ENCODE measurements at regions not wholly inside any gene's neighbourhood (a gene's known extent, or its start where the extent isn't known, plus 50 kb on each side); places are given as distances from the start of the nearest gene placed in this dataset.

DNA sequence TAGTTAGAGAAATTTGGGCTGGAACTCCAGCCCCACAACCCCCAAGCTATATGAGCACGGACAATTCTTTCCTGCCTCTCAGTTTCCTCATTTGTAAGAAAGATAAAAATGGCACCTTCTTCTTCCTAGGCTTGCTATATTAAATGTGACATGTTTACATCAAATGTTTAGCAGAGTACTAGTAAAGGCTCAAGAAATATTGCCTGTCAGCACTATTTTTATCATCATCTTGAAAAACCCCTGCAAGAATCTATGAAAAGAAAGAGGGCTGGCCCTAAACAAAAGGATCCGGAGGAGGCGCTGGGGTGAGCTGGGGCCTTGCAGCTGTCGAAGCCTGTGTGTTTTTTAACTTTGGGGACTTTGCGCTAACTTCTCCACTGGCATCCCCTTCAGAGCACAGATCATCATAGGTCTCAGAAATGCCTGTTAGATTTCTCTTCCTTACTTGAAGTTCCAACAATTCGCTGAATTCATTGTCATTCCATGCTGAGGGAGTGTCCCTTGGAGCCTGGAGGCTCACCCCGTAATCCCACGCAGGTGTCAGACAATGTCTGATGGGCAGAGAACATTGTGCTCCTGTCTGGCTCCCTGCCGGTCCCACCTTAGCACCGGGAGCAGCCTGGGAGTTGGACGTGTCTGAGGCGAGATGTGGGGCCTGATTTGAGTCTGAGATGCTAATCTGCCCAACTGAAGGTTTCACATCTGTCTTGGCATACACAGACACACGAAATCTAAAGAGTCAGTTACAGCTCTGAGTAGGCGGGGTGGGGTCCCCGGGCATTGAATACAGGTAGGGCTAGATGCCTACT is 206.8 kb downstream of the NUAK1 start:
- Histone ChIP-seq H3K4me1 (peaks cover 22% of the 10 kb centered on the region), H3K27ac (no peak overlapping the region), H3K27me3 (no peaks in the 10 kb centered on the region), H3K4me3 (no peak overlapping the region), H3K36me3 (no peaks in the 10 kb centered on the region), H4K20me1 (no peaks in the 10 kb centered on the region), H3K4me2 (no peak overlapping the region), H3K9ac (no peak overlapping the region), H3K9me3 (no peaks in the 10 kb centered on the region)
- TF ChIP-seq Cebpa-rat (IDR thresholded peaks at IDR 0.05): no peak

DNA sequence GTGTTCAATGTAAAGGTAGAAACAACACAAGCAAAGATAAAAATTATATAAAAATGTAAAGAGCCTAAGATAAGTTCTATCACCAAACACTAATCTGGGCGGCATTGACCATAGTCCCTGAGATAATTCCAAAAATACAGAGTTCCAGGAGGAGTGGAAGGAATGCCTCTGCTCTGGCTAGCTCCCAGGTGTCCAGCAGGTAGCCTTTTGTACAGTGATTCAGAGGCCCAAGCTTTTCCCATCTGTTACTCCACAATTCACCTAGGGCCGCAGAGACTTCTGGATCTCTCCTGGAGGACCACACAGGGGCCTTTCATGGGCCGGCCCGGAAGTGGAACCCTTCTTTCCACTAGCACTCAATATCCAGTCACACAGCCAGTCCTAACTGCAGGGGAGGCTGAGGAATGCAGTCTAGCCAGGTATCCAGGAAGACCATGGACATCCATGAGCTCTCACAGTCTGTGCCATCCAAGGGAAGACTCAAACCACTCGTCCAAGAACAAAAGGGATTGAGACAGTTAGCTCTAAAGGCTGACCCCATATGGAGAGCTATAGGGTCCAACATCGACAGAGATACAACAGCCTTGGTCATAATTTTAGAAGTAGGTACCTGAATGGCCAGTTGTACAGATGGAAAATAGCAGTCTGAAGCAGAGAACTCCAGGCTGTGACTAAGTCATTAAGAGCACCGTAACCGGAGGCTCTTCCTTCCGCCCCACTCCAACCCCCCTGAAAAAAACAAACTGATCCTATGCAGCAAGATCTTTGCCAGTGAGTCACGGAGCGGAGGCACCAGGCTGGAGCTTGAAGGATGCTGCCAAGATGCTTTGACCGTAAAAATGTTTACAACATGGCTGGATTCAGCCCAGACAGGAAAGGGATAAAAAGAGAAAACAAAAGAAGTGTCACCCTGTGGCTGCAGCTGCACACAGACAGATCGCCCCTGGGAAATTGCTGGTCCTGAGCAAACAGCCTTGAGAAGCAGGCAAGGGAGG is 204.8 kb downstream of the NUAK1 start:
- Histone ChIP-seq H3K27ac (peak overlapping the region; percentile 35; the same call in 1 of the 2 replicates), H3K4me2 (peak overlapping the region; percentile 43), H3K4me1 (peaks cover 17% of the 10 kb centered on the region), H3K27me3 (no peaks in the 10 kb centered on the region), H3K4me3 (no peak overlapping the region), H4K20me1 (no peaks in the 10 kb centered on the region), H3K36me3 (no peaks in the 10 kb centered on the region), H3K9ac (no peak overlapping the region), H3K9me3 (no peaks in the 10 kb centered on the region)
- TF ChIP-seq Cebpa-rat (IDR thresholded peaks at IDR 0.05): no peak

DNA sequence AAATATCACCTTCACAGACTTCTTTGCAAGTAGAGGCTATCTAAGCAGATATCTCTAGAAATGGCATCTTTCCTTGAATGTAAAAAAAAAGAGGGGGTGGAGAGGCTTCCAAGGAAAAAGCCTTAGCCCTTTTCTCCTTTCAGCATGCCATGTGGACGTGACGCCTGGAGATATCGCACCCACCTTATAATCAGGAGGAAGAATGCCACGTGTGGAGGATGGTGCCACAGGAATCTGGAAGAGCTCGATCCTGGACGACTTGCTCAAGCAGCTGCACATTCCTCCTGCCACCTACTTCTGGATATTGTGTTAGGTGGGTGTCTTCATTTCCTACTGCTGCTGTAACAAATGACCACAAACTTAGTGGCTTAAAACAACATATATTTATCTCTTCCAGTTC is 203.6 kb downstream of the NUAK1 start:
- Histone ChIP-seq H4K20me1 (no peaks in the 10 kb centered on the region), H3K9me3 (no peaks in the 10 kb centered on the region), H3K27ac (no peak overlapping the region), H3K9ac (no peak overlapping the region), H3K4me2 (peak overlapping the region; percentile 43; the same call in 1 of the 2 replicates), H3K27me3 (no peaks in the 10 kb centered on the region), H3K36me3 (no peaks in the 10 kb centered on the region), H3K4me3 (no peak overlapping the region), H3K4me1 (peaks cover 17% of the 10 kb centered on the region)
- no peak for TF ChIP-seq Cebpa-rat (IDR thresholded peaks at IDR 0.05)

DNA sequence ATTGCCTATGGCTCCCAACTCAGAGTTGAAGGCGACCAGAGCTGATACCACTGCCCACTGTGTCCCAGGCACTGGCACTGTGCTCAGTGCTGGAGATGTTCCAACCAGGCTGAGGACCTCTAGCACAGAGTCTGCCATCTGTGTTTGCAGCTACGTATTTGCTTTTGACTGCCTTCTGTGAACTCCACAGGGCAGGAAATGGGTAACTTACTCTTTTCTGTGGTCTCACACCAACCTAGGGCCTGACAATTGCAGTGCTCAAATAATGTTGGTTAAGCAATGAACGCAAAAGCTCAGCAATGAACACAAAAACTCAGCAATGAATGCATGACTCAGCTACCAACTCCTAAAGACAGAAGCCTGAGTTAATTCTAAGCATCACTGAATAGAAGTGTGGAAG is 202.8 kb downstream of the NUAK1 start:
- H3K36me3 ChIP-seq: no peaks in the 10 kb centered on the region
- no peak overlapping the region for H3K4me3 ChIP-seq
- H4K20me1 ChIP-seq: no peaks in the 10 kb centered on the region
- no peaks in the 10 kb centered on the region for H3K27me3 ChIP-seq
- H3K4me1 ChIP-seq: peaks cover 17% of the 10 kb centered on the region
- no peak overlapping the region for H3K9ac ChIP-seq
- TF ChIP-seq Cebpa-rat (IDR thresholded peaks at IDR 0.05): no peak
- no peaks in the 10 kb centered on the region for H3K9me3 ChIP-seq
- H3K27ac ChIP-seq: no peak overlapping the region
- H3K4me2 ChIP-seq: no peak overlapping the region

DNA sequence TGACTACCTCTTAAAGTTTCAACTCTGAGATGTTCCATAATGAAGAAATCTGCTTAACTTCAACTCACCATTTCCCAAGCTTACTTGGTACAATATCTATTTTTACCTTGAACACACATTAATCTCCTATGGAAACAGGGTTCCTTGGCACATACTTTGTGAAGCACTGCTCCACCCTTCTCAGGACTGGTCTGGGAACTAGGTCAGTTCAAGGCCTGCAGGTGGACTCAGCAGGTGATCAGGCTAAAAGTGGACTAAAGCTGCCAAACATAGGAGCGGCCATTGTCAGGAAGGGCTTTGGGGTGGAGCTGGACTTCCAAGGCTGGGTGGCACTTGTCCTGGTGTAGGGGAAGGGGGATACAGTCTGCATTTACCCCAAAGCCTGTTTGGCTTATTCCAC is 202.3 kb downstream of the NUAK1 start:
- no peaks in the 10 kb centered on the region for H3K36me3 ChIP-seq
- TF ChIP-seq Cebpa-rat (IDR thresholded peaks at IDR 0.05): no peak
- no peaks in the 10 kb centered on the region for H3K9me3 ChIP-seq
- H3K9ac ChIP-seq: no peak overlapping the region
- no peaks in the 10 kb centered on the region for H4K20me1 ChIP-seq
- no peak overlapping the region for H3K4me3 ChIP-seq
- H3K27me3 ChIP-seq: no peaks in the 10 kb centered on the region
- peaks cover 17% of the 10 kb centered on the region for H3K4me1 ChIP-seq
- H3K27ac ChIP-seq: no peak overlapping the region
- H3K4me2 ChIP-seq: no peak overlapping the region

DNA sequence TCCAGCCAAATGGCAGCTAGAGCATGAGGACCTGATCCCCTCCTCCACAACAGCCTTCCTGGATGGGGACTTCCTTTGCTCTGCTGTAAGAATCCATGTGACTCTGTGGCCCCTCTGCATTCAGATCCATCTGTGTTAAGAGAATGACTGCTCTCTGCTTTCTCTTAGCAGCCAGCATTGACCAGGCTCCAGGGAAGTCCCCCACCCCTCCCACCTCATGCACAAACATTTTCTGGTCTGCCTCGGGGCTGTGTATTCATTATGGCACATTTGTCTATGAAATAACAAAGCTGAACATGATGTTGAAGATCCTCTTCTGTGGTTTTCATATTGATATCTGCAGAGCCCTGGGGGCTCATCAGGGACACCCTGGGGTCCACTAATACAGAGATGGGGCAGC is 201.7 kb downstream of the NUAK1 start:
- H3K4me2 ChIP-seq: no peak overlapping the region
- no peaks in the 10 kb centered on the region for H3K9me3 ChIP-seq
- H3K9ac ChIP-seq: no peak overlapping the region
- TF ChIP-seq Cebpa-rat (IDR thresholded peaks at IDR 0.05): no peak
- no peaks in the 10 kb centered on the region for H3K27me3 ChIP-seq
- H4K20me1 ChIP-seq: no peaks in the 10 kb centered on the region
- no peaks in the 10 kb centered on the region for H3K36me3 ChIP-seq
- H3K4me3 ChIP-seq: no peak overlapping the region
- H3K4me1 ChIP-seq: peaks cover 17% of the 10 kb centered on the region
- H3K27ac ChIP-seq: no peak overlapping the region

DNA sequence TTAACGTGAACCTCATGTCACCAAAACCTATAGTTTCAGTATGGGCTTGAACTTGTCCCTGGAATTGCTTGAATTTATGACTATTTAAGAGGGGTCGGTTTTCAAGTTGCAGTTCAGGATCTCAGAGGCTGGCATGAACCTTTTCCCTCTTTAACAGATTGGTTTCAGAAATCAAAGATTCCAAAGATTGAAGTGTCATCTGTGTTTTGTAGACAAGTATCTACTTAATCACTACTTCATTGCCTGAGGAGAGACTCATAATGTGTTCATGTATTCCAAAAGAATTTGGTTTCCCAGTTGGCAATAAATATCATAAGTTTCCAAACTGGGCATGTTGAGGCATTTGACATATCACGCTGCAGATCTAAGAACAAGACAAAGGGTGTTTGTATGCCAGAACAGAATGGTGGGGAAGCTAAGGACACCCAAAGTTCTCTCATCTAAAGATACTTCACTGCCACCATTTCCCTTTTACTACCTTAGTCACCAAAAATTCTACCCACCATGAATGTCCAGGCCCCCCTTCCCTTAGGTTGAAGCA is 199.5 kb downstream of the NUAK1 start:
- no peaks in the 10 kb centered on the region for H3K9me3 ChIP-seq
- no peak for TF ChIP-seq Cebpa-rat (IDR thresholded peaks at IDR 0.05)
- no peak overlapping the region for H3K4me3 ChIP-seq
- H3K4me1 ChIP-seq: peaks cover 10% of the 10 kb centered on the region
- no peaks in the 10 kb centered on the region for H3K27me3 ChIP-seq
- H3K36me3 ChIP-seq: no peaks in the 10 kb centered on the region
- no peaks in the 10 kb centered on the region for H4K20me1 ChIP-seq
- no peak overlapping the region for H3K27ac ChIP-seq
- H3K9ac ChIP-seq: no peak overlapping the region
- H3K4me2 ChIP-seq: no peak overlapping the region

DNA sequence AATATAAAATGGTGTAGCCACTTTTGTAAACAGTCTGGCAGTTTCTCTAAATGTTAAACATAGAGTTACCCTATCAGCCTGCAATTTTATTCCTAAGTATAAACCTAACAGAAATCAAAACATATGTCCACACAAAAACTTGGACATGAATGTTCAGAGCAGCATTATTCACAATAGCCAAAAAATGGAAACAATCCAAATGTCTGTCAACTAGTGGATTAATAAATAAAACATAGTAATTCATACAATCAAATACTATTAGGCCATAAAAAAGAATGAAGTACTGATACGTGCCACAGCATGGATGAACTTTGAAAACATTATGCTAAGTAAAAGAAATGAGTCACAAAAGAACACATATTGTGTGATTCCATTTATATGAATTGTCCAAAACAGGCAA is 196.5 kb downstream of the NUAK1 start:
- no peak overlapping the region for H3K4me3 ChIP-seq
- no peaks in the 10 kb centered on the region for H3K36me3 ChIP-seq
- H3K9me3 ChIP-seq: no peaks in the 10 kb centered on the region
- no peaks in the 10 kb centered on the region for H4K20me1 ChIP-seq
- H3K4me2 ChIP-seq: no peak overlapping the region
- no peaks in the 10 kb centered on the region for H3K27me3 ChIP-seq
- no peak overlapping the region for H3K9ac ChIP-seq
- no peak overlapping the region for H3K27ac ChIP-seq
- H3K4me1 ChIP-seq: no peaks in the 10 kb centered on the region
- TF ChIP-seq Cebpa-rat (IDR thresholded peaks at IDR 0.05): no peak

DNA sequence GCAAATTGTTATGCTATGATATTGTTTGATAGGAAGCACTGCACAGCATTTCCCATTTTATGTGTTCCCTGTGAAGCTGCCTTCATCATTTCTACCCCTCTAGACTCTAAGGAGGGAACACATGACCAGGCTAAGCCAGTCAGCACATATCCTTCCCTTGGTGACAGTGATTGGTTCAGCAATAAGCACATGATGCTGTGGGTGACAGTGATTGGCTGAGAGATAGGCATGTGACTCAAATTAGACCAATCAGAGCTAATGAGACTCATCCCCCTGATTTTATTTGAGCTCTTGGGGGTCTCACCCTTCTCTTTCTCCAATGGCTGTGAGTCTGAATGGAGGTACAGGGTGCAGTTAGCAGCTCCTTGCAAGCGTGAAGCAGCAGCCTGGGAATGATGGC is 195.2 kb downstream of the NUAK1 start:
- Histone ChIP-seq H4K20me1 (no peaks in the 10 kb centered on the region), H3K36me3 (no peaks in the 10 kb centered on the region), H3K4me1 (no peaks in the 10 kb centered on the region), H3K27me3 (no peaks in the 10 kb centered on the region), H3K27ac (no peak overlapping the region), H3K9ac (no peak overlapping the region), H3K9me3 (no peaks in the 10 kb centered on the region), H3K4me2 (no peak overlapping the region), H3K4me3 (no peak overlapping the region)
- TF ChIP-seq Cebpa-rat (IDR thresholded peaks at IDR 0.05): no peak

DNA sequence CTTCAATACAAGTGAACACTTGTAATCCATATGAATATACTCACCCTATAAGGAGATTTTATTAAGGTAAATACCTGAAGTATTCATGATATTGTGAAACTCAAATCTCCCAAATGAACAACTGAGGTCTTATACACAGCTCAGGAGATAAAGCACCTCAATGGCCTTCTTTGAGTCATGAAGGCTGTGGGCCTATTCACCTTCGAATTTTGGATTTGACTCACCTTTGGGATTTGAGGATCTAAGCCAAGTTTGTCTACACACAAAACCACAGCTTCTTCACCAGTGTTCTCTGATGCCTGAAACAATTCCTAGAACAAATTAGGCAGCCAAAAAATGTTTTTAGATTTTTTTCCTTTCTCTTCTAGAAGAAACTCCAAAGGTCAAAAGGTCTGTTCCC is 194.1 kb downstream of the NUAK1 start:
- Histone ChIP-seq H3K4me1 (no peaks in the 10 kb centered on the region), H3K27ac (no peak overlapping the region), H3K9ac (no peak overlapping the region), H3K4me3 (no peak overlapping the region), H3K4me2 (no peak overlapping the region), H3K27me3 (no peaks in the 10 kb centered on the region), H4K20me1 (no peaks in the 10 kb centered on the region), H3K36me3 (no peaks in the 10 kb centered on the region), H3K9me3 (no peaks in the 10 kb centered on the region)
- TF ChIP-seq Cebpa-rat (IDR thresholded peaks at IDR 0.05): no peak
